Trophoblast cell (in vitro differentiated cells and primary cell): ENCODE measurements at regions not wholly inside any gene's neighbourhood (a gene's known extent, or its start where the extent isn't known, plus 50 kb on each side); places are given as distances from the start of the nearest gene placed in this dataset.

Experiments
- DNase-seq, 2 donors: peaks; one replicate each; pipeline ENCODE4 v3.0.0-alpha.2; 2016
- H2AFZ ChIP-seq: 2 replicates; pipeline ENCODE4 v1.6.1; 2013; ENCODE audit warnings: low read length, moderate library complexity, mild to moderate bottlenecking; ENCODE audit not compliant: insufficient read depth, poor library complexity
- H2AK5ac ChIP-seq: 2 replicates; pipeline ENCODE4 v1.6.1; 2013; ENCODE audit warnings: mild to moderate bottlenecking, low read length
- H2BK120ac ChIP-seq: 2 replicates; pipeline ENCODE4 v1.6.1; 2013; ENCODE audit warnings: low read length, mild to moderate bottlenecking, moderate library complexity; ENCODE audit not compliant: insufficient read depth, poor library complexity
- H2BK12ac ChIP-seq: 2 replicates; pipeline ENCODE4 v1.6.1; 2013; ENCODE audit warnings: mild to moderate bottlenecking, low read length, moderate library complexity
- H2BK5ac ChIP-seq: 2 replicates; pipeline ENCODE4 v1.6.1; 2013; ENCODE audit warnings: low read length, low read depth, moderate library complexity, mild to moderate bottlenecking; ENCODE audit not compliant: poor library complexity
- H3K14ac ChIP-seq: 2 replicates; pipeline ENCODE4 v1.6.1; 2013; ENCODE audit warnings: mild to moderate bottlenecking, low read length
- H3K18ac ChIP-seq: 2 replicates; pipeline ENCODE4 v1.6.1; 2013; ENCODE audit warnings: mild to moderate bottlenecking, low read length
- H3K23ac ChIP-seq: 2 replicates; pipeline ENCODE4 v1.6.1; 2013; ENCODE audit warnings: low read length
- H3K27ac ChIP-seq: 2 replicates; pipeline ENCODE4 v1.5.1; 2013; ENCODE audit warnings: low read depth, mild to moderate bottlenecking, inconsistent platforms, low read length, moderate library complexity
- H3K27me3 ChIP-seq: 2 replicates; pipeline ENCODE4 v1.6.1; 2013; ENCODE audit warnings: inconsistent platforms, mild to moderate bottlenecking, low read length, moderate library complexity; ENCODE audit not compliant: insufficient read depth
- H3K36me3 ChIP-seq, 2 experiments: 1 replicate in 1 of 2; 2 replicates in 1 of 2; pipeline ENCODE4 v1.6.1; 2013; ENCODE audit warnings: low read length in 2 of 2, mild to moderate bottlenecking in 2 of 2, moderate library complexity in 1 of 2; ENCODE audit not compliant: insufficient read depth in 2 of 2, control insufficient read depth in 1 of 2
- H3K4ac ChIP-seq: 2 replicates; pipeline ENCODE4 v1.6.1; 2013; ENCODE audit warnings: low read depth, mild to moderate bottlenecking, low read length, moderate library complexity
- H3K4me1 ChIP-seq, 2 experiments: 1 replicate in 1 of 2; 2 replicates in 1 of 2; pipeline ENCODE4 v1.6.1; 2013; ENCODE audit warnings: low read length in 2 of 2, mild to moderate bottlenecking in 2 of 2, moderate library complexity in 1 of 2; ENCODE audit not compliant: insufficient read depth in 2 of 2, control insufficient read depth in 1 of 2
- H3K4me2 ChIP-seq: 2 replicates; pipeline ENCODE4 v1.6.1; 2013; ENCODE audit warnings: inconsistent platforms, mild to moderate bottlenecking, low read length, moderate library complexity
- H3K4me3 ChIP-seq: 2 replicates; pipeline ENCODE4 v1.5.1; 2013; ENCODE audit warnings: mild to moderate bottlenecking, low read depth, low read length, inconsistent platforms
- H3K79me1 ChIP-seq: one replicate; pipeline ENCODE4 v1.6.1; 2013; ENCODE audit warnings: low read length
- H3K79me2 ChIP-seq: 2 replicates; pipeline ENCODE4 v1.6.1; 2013; ENCODE audit warnings: low read length, mild to moderate bottlenecking; ENCODE audit not compliant: control insufficient read depth, insufficient read depth, poor library complexity
- H3K9ac ChIP-seq: 2 replicates; pipeline ENCODE4 v1.6.1; 2013; ENCODE audit warnings: mild to moderate bottlenecking, low read length
- H3K9me3 ChIP-seq: 2 replicates; pipeline ENCODE4 v1.6.1; 2013; ENCODE audit warnings: low read depth, mild to moderate bottlenecking, control low read depth, inconsistent platforms, low read length; ENCODE audit not compliant: insufficient read depth
- H4K12ac ChIP-seq: 2 replicates; pipeline ENCODE4 v1.6.1; 2013; ENCODE audit warnings: low read depth, mild to moderate bottlenecking, low read length, moderate library complexity
- H4K8ac ChIP-seq: 2 replicates; pipeline ENCODE4 v1.6.1; 2013; ENCODE audit warnings: low read depth, mild to moderate bottlenecking, low read length, moderate library complexity
- H4K91ac ChIP-seq: one replicate; pipeline ENCODE4 v1.6.1; 2013; ENCODE audit warnings: low read depth, mild to moderate bottlenecking, low read length, moderate library complexity
- WGBS: extraction: QIAGEN DNeasy Blood & Tissue Kit; methylation state at CpG from one replicate; pipeline ENCODE4 v1.1.7; 2013; ENCODE audit warnings: missing lambda C conversion rate; ENCODE audit not compliant: insufficient read length, insufficient coverage; ENCODE audit errors: extremely low coverage; 5-methylcytosine and 5-hydroxymethylcytosine counted together

DNA sequence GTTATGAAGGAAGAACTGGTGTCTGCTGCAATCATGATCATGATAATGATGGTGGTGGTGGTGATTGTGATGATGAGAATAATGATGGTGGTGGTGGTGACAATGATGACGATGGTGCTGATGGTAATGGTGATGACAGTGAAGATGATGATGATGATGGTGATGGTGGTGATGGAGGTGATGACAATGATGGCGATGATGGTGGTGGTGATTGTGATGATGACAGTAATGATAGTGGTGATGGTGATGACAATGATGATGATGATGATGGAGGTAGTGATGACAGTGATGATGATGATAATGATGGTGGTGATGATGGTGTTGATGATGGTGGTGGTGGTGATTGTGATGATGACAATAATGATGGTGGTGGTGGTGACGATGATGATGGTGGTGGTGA is 52.8 kb upstream of the ANO1 start:
- peaks cover 0 to under 1% of the 10 kb centered on the region in 2 experiments for H3K4me1 ChIP-seq
- WGBS = no CpG with 5 or more reads among the region's 3 CpGs
- no peaks in the 10 kb centered on the region for H3K36me3 ChIP-seq
- H3K4me3 ChIP-seq = no peak overlapping the region
- no peak overlapping the region for H4K91ac ChIP-seq
- peaks cover 13% of the 10 kb centered on the region for H3K9me3 ChIP-seq
- no peak for DNase-seq
- no peak overlapping the region for H3K4me2 ChIP-seq
- no peak overlapping the region for H2BK12ac ChIP-seq
- no peak overlapping the region for H2AFZ ChIP-seq
- H3K27me3 ChIP-seq = no peaks in the 10 kb centered on the region
- no peak overlapping the region for H3K23ac ChIP-seq
- H3K79me1 ChIP-seq = no peaks in the 10 kb centered on the region
- H4K8ac ChIP-seq = no peak overlapping the region
- no peak overlapping the region for H4K12ac ChIP-seq
- H3K18ac ChIP-seq = no peak overlapping the region
- no peak overlapping the region for H2AK5ac ChIP-seq
- no peak overlapping the region for H3K9ac ChIP-seq
- H3K4ac ChIP-seq = no peak overlapping the region
- H3K14ac ChIP-seq = no peak overlapping the region
- no peaks in the 10 kb centered on the region for H3K79me2 ChIP-seq
- no peak overlapping the region for H2BK5ac ChIP-seq
- no peak overlapping the region for H3K27ac ChIP-seq
- H2BK120ac ChIP-seq = no peak overlapping the region

DNA sequence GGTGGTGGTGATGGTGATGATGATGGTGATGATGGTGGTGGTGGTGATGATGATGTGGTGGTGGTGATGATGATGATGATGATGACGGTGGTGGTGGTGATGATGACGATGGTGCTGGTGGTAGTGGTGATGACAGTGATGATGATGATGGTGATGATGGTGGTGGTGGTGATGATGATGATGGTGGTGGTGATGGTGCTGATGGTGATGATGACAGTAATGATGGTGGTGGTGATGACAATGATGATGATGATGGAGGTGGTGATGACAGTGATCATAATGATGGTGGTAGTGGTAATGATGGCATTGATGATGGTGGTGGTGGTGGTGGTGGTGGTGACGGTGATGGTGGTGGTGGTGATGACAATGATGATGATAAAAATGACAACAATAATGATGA is 52.1 kb upstream of the ANO1 start:
- Histone ChIP-seq H2AK5ac (no peak overlapping the region), H3K23ac (no peak overlapping the region), H3K79me2 (no peaks in the 10 kb centered on the region), H4K8ac (no peak overlapping the region), H3K4me3 (no peak overlapping the region), H3K4ac (no peak overlapping the region), H3K14ac (no peak overlapping the region), H3K9me3 (peaks cover 13% of the 10 kb centered on the region), H3K4me2 (no peak overlapping the region), H2BK5ac (no peak overlapping the region), H2AFZ (no peak overlapping the region), H3K27me3 (no peaks in the 10 kb centered on the region), H3K79me1 (no peaks in the 10 kb centered on the region), H2BK120ac (no peak overlapping the region), H3K36me3 (no peaks in the 10 kb centered on the region), H3K18ac (no peak overlapping the region), H3K9ac (no peak overlapping the region), H2BK12ac (no peak overlapping the region), H4K12ac (no peak overlapping the region), H3K27ac (no peak overlapping the region), H3K4me1 (no peaks in the 10 kb centered on the region), H4K91ac (no peak overlapping the region)
- no peak for DNase-seq
- no CpG with 5 or more reads among the region's 3 CpGs for WGBS

DNA sequence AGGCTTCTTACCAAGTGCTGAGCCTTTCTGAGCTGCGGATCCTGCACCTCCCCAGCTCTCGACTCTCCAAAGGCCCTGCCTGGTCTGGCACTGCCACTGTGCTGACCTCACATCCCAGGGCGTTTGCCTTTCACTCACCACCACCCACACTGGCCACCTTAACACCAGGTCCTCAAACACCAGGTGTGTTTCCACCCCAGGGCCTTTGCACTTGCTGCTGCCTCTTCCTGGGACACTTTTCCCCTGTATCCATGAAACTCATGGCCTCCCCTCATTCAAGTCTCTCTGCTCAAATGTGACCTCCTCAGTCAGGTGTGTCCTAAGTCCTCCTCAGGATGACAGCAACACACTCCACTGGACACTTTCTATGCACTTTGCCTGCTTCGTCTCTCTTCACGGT is 51.4 kb upstream of the ANO1 start:
- Histone ChIP-seq H3K36me3 (no peaks in the 10 kb centered on the region), H3K23ac (no peak overlapping the region), H2AK5ac (no peak overlapping the region)

DNA sequence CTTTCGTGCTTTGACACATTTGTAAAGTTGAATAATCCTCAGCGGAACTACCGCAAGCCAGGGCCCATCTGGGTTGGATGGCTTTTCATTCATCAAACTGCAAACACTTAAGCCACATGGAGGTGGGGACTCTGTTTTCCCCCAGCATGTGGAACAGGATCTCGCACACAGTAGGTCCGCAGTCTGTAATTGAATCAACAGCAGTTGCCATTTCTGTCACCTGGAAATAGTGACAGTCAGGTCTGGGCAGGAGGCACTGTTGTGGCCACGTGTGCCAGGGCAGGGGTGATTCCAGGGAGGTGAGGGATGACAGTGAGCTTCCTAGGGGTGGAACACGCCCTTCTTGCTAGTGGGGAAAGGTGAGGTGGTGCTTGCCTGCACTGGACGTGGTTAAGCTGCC is 50.7 kb upstream of the ANO1 start:
- Histone ChIP-seq H2BK120ac (no peak overlapping the region), H3K4ac (no peak overlapping the region), H4K91ac (no peak overlapping the region), H3K79me1 (no peaks in the 10 kb centered on the region), H3K4me2 (no peak overlapping the region), H3K79me2 (no peaks in the 10 kb centered on the region), H3K4me3 (no peak overlapping the region), H4K12ac (no peak overlapping the region), H3K23ac (no peak overlapping the region), H3K9me3 (peaks cover 13% of the 10 kb centered on the region), H3K9ac (no peak overlapping the region), H2BK5ac (no peak overlapping the region), H2AK5ac (no peak overlapping the region), H2AFZ (no peak overlapping the region), H3K27ac (no peak overlapping the region), H2BK12ac (no peak overlapping the region), H3K36me3 (no peaks in the 10 kb centered on the region), H3K18ac (no peak overlapping the region), H3K27me3 (no peaks in the 10 kb centered on the region), H4K8ac (no peak overlapping the region), H3K4me1 (no peaks in the 10 kb centered on the region), H3K14ac (no peak overlapping the region)
- no peak for DNase-seq
- no CpG with 5 or more reads among the region's 8 CpGs for WGBS

More for the DNA sequence above, 51.4 kb upstream of the ANO1 start:
- Histone ChIP-seq H3K27me3 (no peaks in the 10 kb centered on the region), H4K8ac (no peak overlapping the region), H3K9ac (no peak overlapping the region), H3K14ac (no peak overlapping the region), H3K79me2 (no peaks in the 10 kb centered on the region), H2BK5ac (no peak overlapping the region), H3K27ac (no peak overlapping the region), H3K4me3 (no peak overlapping the region), H4K12ac (no peak overlapping the region), H3K4me1 (no peaks in the 10 kb centered on the region), H3K4me2 (no peak overlapping the region), H3K4ac (no peak overlapping the region), H3K9me3 (peaks cover 13% of the 10 kb centered on the region), H3K79me1 (no peaks in the 10 kb centered on the region), H2BK12ac (no peak overlapping the region), H2BK120ac (no peak overlapping the region), H3K18ac (no peak overlapping the region), H4K91ac (no peak overlapping the region), H2AFZ (no peak overlapping the region)
- DNase-seq = no peak
- WGBS = no CpG with 5 or more reads among the region's 5 CpGs
